Endodermal cell (in vitro differentiated cells): ENCODE measurements at regions not wholly inside any gene's neighbourhood (a gene's known extent, or its start where the extent isn't known, plus 50 kb on each side); places are given as distances from the start of the nearest gene placed in this dataset.

Experiments
- DNase-seq: peaks from one replicate; pipeline ENCODE4 v3.0.0-alpha.2; 2017
- H3K27ac ChIP-seq: 2 replicates; pipeline ENCODE4 v1.5.1; 2013; ENCODE audit warnings: mild to moderate bottlenecking, low read depth, low read length, moderate library complexity
- H3K27me3 ChIP-seq: 2 replicates; pipeline ENCODE4 v1.6.1; 2013; ENCODE audit warnings: mild to moderate bottlenecking, low read length, moderate library complexity; ENCODE audit not compliant: insufficient read depth, control insufficient read depth, poor library complexity, severe bottlenecking
- H3K36me3 ChIP-seq: 2 replicates; pipeline ENCODE4 v1.7.0; 2013; ENCODE audit warnings: mild to moderate bottlenecking, low read length, moderate library complexity; ENCODE audit not compliant: control insufficient read depth, insufficient read depth
- H3K4me1 ChIP-seq: one replicate; pipeline ENCODE4 v1.7.0; 2013; ENCODE audit warnings: low read length; ENCODE audit not compliant: control insufficient read depth, insufficient read depth
- H3K4me3 ChIP-seq: 2 replicates; pipeline ENCODE4 v1.5.1; 2013; ENCODE audit warnings: mild to moderate bottlenecking, low read length, moderate library complexity
- H3K9ac ChIP-seq: 2 replicates; pipeline ENCODE4 v1.6.1; 2013; ENCODE audit warnings: mild to moderate bottlenecking, low read length, moderate library complexity; ENCODE audit not compliant: poor library complexity, severe bottlenecking; ENCODE audit errors: extremely low read depth
- H3K9me3 ChIP-seq: 2 replicates; pipeline ENCODE4 v1.6.1; 2013; ENCODE audit warnings: mild to moderate bottlenecking, low read length, moderate library complexity; ENCODE audit not compliant: control insufficient read depth
- H3K27ac Mint-ChIP-seq: 2 replicates; pipeline ENCODE4 v1.8.0; 2020; ENCODE audit warnings: mixed read lengths
- H3K27me3 Mint-ChIP-seq: 2 replicates; pipeline ENCODE4 v1.8.0; 2021; ENCODE audit warnings: mild to moderate bottlenecking, mixed read lengths; ENCODE audit not compliant: insufficient read depth
- H3K36me3 Mint-ChIP-seq: 2 replicates; pipeline ENCODE4 v1.8.0; 2020; ENCODE audit warnings: low read depth, mixed read lengths
- H3K4me1 Mint-ChIP-seq: 2 replicates; pipeline ENCODE4 v1.8.0; 2020; ENCODE audit warnings: mixed read lengths
- H3K4me3 Mint-ChIP-seq: 2 replicates; pipeline ENCODE4 v1.8.0; 2020; ENCODE audit warnings: mild to moderate bottlenecking, moderate library complexity, mixed read lengths
- H3K9me3 Mint-ChIP-seq: 2 replicates; pipeline ENCODE4 v1.8.0; 2020; ENCODE audit warnings: mild to moderate bottlenecking, mixed read lengths
- CTCF ChIP-seq: fragments of 200-600 bp; sonication (generic); conservative IDR thresholded peaks from 2 replicates; pipeline ENCODE4 v1.5.0; 2021; ENCODE audit warnings: antibody characterized with exemption, mild to moderate bottlenecking
- WGBS, 2 experiments: methylation state at CpG; one replicate each; pipeline versions ENCODE4 v1.1.5 to v1.1.7; 2013; ENCODE audit warnings: missing lambda C conversion rate in 2 of 2, mixed read lengths in 1 of 2; ENCODE audit not compliant: insufficient coverage in 1 of 2, insufficient read length in 1 of 2; 5-methylcytosine and 5-hydroxymethylcytosine counted together

DNA sequence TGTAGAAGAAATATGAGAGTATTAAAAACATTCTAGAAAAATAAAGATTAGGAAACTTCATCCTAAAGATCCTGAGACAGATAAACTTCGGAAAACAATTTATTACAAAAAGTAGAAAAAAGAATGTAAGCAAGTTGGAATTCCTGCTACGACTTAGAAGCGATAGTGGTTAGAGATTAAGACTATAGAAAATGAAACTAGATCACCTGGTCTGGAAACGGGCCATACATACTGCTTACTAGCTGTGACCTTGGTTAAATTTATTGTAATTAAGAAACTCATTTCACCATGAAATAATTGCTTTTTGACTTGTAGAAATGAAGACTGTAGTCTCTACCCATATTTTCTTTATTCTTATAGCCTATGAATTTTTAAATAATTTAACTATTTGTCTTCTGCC is 614.1 kb downstream of the SLC16A7 start:
- WGBS, 2 experiments = 87 to 96% methylated on average over 3 of the region's 4 CpGs
- no peak for TF ChIP-seq CTCF
- Mint-ChIP-seq H3K4me3 (no peak overlapping the region), H3K27ac (no peak overlapping the region), H3K27me3 (no peaks in the 10 kb centered on the region), H3K9me3 (peaks cover 24% of the 10 kb centered on the region), H3K4me1 (peaks cover 3% of the 10 kb centered on the region), H3K36me3 (peaks cover 2% of the 10 kb centered on the region)
- Histone ChIP-seq H3K27ac (no peak overlapping the region), H3K27me3 (no peaks in the 10 kb centered on the region), H3K4me1 (no peaks in the 10 kb centered on the region), H3K36me3 (no peaks in the 10 kb centered on the region), H3K4me3 (no peak overlapping the region), H3K9ac (no peak overlapping the region), H3K9me3 (peaks cover 4% of the 10 kb centered on the region)
- no peak for DNase-seq

GRCh38 chr12:60210756-60211155 is 614.9 kb downstream of the SLC16A7 start:
- H3K4me3 ChIP-seq = no peak overlapping the region
- no peaks in the 10 kb centered on the region for H3K36me3 ChIP-seq
- Mint-ChIP-seq H3K9me3 (peaks cover 24% of the 10 kb centered on the region), H3K27ac (no peak overlapping the region), H3K4me1 (no peaks in the 10 kb centered on the region), H3K36me3 (peaks cover 2% of the 10 kb centered on the region), H3K4me3 (no peak overlapping the region), H3K27me3 (no peaks in the 10 kb centered on the region)
- DNase-seq = no peak
- H3K9ac ChIP-seq = no peak overlapping the region
- peaks cover 4% of the 10 kb centered on the region for H3K9me3 ChIP-seq
- 88 to 89% methylated on average over 1 to 5 of the region's 5 CpGs for WGBS, 2 experiments
- H3K27ac ChIP-seq = no peak overlapping the region
- TF ChIP-seq CTCF = no peak
- H3K4me1 ChIP-seq = no peaks in the 10 kb centered on the region
- H3K27me3 ChIP-seq = no peaks in the 10 kb centered on the region

DNA sequence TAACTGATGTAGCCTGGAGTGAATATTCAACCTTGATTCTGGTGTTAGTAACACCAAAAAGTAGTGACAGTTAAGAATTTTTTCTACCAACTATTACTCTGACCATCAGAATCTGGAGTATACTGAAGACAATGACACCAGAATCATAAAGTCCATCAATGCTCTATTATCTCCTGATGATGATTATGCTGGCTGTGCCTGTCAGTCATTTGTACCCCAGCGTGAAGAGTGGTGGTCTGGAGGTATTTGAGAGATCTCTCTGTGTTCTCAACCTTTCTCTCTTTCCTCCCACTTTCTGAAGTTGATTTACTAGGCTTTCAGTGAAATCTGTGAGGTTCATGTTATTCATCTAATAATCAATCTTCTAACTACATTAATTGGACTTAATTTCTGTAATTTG is 615.4 kb downstream of the SLC16A7 start:
- Histone ChIP-seq H3K4me3 (no peak overlapping the region), H3K27ac (no peak overlapping the region), H3K36me3 (no peaks in the 10 kb centered on the region), H3K9ac (no peak overlapping the region), H3K9me3 (peaks cover 4% of the 10 kb centered on the region), H3K4me1 (no peaks in the 10 kb centered on the region), H3K27me3 (no peaks in the 10 kb centered on the region)
- TF ChIP-seq CTCF = no peak
- DNase-seq = no peak
- no peak overlapping the region for H3K27ac Mint-ChIP-seq
- H3K36me3 Mint-ChIP-seq = peaks cover 2% of the 10 kb centered on the region
- H3K27me3 Mint-ChIP-seq = no peaks in the 10 kb centered on the region
- 100% methylated on average over 1 of the region's 1 CpG; no CpG with 5 or more reads in 1 of the 2 experiments for WGBS, 2 experiments
- peaks cover 24% of the 10 kb centered on the region for H3K9me3 Mint-ChIP-seq
- no peaks in the 10 kb centered on the region for H3K4me1 Mint-ChIP-seq
- H3K4me3 Mint-ChIP-seq = no peak overlapping the region
